ENCODE measurements at regions not wholly inside any gene's neighbourhood (a gene's known extent, or its start where the extent isn't known, plus 50 kb on each side); places are given as distances from the start of the nearest gene placed in this dataset.

DNA sequence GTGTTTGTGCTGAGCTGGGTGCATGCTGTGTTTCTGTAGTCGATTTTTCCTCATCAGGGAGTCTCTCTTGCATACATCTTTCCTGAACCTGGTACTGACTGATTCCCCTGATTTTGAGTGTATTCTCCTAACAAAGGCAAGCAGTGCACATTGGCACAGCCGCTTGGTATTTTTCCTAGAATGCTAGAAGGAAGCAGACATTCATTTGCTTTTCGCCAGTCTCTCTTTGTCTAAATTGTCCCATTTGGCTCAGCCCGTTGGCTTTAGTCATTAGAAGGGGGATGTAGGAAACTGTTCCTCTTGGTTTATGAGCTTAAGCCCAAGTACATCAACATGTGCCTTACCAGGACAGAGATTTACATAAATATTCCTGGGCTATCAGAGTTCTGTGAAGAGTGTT, 266.1 kb upstream of the TMTC4 start:
- intact Hi-C loops (cut with micrococcal nuclease): no loop called here

DNA sequence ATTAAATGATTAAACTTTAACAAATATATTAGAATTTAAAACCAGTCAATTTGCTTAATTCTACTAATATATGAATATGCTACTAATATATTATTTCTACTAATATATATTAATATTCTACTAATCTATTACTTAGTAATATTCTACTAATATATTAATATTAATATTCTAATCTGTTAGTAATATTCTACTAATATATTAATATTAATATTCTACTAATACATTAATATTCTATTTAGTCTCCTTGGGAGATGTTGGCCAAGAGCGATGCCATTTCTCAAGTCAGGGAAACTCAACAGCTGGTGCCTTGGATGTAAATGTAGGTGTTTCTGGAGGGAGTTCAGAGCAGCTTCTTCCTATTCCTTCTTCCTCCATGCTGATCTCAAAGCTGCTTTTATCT, 259.2 kb upstream of the TMTC4 start:
- intact Hi-C loops (cut with micrococcal nuclease): no loop called here

DNA sequence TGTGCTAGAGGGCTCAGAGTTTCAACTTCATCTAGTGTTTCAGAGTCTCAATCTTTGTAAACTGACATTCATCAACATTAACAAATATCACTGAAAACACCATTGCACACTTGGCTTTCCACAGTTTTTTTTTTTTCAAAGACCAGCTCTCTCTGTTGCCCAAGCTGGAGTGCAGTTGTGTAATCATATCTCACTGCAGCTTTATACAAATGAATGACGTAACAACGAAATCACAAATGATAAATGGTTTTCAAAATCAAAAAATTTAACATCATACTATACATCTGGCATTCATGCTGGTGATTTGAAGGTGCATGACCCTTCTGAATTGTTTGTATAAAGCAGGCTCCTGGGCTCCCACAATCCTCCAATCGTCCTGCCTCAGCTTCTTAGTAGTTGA, 248.0 kb upstream of the TMTC4 start:
- intact Hi-C loops (cut with micrococcal nuclease): no loop called here

DNA sequence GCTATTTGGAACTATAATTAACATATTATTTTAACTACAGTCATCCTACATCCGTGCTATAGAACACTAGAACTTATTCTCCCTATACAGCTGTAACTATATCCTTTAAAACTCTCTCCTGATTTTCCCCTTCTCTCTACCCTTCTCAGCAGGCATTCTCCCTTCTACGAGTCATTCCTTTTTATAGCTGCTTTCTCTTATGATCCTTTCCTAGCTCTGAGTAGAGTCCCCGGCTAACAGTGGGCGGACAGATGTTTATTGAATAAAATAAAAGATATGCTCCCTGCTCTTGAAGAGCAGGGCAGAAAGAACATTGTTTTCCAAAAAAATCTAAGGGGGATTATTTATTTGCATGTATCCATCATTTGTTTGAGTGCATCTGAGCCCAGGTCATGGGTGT, 246.5 kb upstream of the TMTC4 start:
- intact Hi-C loops (cut with micrococcal nuclease): no loop called here

DNA sequence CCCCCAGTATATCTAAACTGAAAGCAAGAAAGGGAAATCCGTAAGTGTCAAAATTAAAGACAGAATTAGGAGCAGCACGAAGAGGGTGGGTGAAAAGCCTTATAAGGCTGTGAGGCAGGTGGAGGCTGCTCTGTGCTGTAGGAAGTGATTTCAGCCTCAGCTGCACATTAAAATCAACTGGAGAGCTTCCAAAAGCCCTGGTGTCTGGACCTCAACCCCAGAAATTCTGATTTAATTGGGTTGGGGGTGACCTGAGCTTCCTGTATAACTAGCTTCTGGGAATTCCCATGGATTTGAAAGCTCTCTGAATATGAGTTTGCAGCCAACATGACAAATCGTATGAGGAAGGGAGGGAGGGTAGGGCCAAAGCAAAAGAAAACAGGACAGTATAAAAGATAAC, 242.4 kb upstream of the TMTC4 start:
- intact Hi-C loops (cut with micrococcal nuclease): no loop called here

DNA sequence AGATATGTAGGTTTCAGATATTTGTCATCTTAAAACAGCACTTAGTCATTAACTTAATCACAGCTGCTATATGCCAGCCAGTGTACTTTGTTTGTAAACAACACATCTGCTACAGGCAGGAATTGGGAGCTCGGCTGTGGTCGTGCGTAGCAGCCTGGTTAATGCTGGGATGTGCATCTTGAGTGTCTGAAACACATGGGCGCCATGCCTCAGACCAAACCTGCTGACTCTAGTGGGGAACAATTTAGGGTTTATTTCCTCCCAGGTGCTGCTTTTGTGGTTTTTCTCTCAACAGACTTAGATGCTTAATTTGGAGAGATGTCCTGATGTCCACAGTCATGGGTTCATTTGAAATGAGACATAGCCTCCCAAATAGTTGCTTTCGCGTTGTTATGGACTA, 238.5 kb upstream of the TMTC4 start:
- intact Hi-C loops (cut with micrococcal nuclease): no loop called here

DNA sequence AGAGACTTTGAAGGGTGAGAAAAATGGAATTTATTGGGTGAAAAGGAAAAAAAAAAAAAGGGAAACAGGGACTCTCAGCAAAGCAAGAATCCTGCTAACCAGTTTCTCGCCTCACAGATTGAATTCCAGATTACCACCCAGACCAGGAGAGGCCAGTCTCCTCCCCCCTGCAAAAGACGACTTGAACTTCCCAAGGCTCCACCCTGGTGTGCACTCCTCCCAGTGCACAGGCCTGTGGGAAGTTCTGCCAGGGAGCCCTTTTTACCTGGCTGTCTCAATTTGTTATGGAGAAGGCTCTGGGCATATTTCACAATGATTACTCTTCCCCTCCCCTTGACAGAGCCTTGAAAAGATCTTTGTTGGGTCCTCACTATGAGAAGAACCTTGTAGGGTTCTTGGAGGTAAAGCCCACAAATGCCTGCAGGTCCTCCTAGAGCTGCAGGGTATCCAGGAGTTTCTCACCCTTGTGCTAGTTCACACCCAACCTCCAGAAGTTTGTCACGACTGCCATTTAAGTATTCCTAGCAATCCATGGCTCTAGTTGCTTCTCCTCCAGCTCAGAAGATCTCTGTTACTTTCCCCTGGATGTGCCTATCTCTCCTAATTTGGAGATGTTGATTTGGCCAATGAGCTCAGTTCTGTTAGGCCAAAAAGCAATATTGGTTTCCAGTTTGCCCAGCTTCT, 229.8 kb upstream of the TMTC4 start:
- intact Hi-C loops (cut with micrococcal nuclease): no loop called here

DNA sequence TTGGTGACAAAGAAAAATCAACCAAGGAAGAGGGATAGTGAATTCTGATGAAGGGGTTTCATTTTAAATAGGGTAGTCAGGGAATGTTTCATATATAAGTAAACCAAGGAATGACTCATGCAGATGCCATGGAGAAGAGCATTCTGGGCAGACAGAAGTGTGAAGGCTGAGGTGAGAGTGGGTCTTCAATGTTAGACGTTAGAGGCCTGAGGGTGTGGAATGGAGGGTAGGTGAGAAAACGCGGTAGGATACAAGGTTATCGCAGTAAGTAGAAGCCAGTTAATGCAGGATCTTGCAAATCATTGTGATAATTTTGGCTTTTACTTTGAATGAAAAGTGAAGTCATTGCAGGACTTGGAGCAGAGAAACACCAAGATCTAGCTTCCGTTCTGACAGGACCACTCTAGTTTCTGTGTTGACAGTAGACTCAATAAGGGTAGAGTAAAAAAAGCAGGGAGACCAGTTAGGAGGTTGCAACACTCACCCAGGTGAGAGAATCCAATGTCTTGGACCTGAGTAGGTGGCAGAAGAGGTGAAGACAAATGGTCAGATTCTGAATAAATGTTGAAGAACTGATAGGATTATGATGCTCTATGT, 225.2 kb upstream of the TMTC4 start:
- intact Hi-C loops (cut with micrococcal nuclease): no loop called here

DNA sequence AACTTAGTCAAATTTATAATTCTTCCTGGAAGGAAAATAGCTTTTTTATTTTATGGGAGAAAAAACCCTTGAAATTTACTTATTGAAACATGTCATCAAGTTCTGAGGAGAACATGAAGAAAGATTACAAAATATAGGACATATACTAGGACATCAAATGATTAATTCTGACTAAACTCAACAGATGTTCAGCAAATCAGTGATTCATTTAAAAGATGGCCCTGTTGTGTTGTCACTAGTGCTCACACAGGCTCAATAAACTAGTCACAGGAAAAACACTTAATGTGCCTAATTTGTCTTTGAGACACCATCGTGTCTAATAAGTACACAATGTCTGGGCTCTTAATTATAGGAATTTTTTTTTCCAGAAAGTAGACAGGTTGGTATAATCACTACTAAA, 223.8 kb upstream of the TMTC4 start:
- intact Hi-C loops (cut with micrococcal nuclease): no loop called here

DNA sequence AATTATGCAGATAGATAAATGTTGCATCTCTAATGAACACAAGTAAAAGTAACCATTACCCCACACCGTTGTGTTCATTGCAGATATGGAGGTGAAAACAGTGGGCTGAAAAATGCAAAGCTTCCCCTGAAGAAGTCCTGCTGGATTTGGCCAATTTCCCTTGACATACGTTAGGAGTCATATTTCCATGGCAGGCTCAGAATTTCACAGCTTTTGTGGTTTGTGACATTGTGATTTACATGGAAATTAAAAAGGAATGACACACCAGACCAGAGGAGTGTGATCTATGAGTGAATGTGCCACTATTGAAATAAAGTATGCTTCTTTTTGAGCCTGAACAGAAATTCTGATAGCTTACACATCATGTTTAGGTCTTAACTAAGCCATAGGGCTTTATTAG, 221.1 kb upstream of the TMTC4 start:
- intact Hi-C loops (cut with micrococcal nuclease): no loop called here

DNA sequence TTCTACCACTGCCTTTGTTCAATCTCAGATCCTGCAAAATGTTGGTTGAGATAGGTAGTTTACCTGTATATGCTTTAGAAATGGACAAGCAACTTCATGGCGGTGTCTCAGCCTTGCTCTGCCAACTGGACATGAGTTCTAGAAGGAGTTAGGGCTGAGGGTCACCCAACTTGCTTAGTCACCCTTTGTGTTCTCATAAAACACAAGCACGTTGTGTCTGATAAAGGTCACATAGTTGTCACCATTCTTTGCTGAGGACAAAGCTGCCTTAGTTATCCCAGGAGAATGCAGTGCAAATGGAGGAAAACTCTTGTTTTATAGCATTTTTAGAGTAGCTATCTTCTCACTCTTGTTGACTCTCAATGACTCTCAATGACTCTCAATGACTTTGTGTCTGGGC, 218.4 kb upstream of the TMTC4 start:
- intact Hi-C loops (cut with micrococcal nuclease): no loop called here

DNA sequence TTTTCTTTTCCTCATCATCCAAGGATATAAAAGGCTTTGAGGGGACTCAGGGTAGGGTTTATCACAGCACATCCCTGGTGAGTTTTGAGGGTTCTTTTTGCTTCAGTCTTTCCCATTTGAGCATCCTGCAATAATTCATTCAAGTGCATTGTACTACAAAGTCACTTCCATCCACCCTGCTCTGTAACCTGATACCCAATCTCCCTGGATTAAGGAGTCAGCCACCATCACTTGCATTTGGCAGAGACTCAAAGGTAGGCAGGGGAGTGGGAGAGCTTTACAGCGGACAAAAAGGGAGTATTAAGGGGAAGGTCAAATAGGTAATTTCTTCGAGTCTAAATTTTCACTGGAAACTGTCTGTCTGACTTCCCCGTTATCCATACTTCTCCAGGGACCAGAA, 216.1 kb upstream of the TMTC4 start:
- intact Hi-C loops (cut with micrococcal nuclease): no loop called here

DNA sequence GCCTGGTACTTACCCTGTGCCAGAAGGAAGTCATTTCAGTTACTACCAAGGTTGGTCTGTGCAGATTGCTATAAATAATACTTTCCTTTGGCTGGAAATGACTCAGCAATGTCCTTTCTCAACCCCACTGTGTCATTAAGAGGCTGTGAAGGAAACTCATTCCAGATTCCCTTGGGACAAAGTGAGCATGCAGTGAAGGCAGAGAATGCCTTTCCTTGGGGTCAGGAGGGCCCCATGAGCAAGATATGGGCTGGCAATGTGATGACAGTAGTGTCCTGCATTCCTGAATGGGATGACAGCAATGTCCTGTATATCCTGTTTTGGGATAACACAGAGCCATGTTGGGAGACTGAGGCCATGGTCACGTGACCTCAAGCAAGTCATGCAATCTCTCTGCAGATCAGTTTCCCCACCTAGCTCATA, 213.1 kb upstream of the TMTC4 start:
- intact Hi-C loops (cut with micrococcal nuclease): no loop called here

DNA sequence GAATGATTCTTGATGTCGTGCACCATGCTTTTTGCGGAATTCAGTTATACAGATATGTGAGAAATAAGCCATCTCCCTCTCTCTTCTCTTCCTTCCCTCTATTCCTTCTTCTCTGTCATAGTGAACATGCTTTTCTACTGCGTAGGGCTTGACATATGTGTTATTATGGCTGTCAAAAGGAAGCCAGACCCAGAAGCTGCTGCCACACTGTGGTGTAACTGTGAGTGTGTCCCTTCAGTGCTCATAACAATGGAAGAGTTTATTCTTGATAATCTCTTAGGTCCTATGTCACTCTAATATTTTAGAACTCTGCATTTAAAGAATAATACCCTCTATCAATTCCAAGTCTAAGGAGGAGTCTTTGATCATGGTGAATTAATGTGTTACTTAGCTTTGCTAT, 208.9 kb upstream of the TMTC4 start:
- intact Hi-C loops (cut with micrococcal nuclease): loop anchor here (1.0 kb wide), 1 partner anchor 310 kb away; no protein-coding TSS in a partner anchor

DNA sequence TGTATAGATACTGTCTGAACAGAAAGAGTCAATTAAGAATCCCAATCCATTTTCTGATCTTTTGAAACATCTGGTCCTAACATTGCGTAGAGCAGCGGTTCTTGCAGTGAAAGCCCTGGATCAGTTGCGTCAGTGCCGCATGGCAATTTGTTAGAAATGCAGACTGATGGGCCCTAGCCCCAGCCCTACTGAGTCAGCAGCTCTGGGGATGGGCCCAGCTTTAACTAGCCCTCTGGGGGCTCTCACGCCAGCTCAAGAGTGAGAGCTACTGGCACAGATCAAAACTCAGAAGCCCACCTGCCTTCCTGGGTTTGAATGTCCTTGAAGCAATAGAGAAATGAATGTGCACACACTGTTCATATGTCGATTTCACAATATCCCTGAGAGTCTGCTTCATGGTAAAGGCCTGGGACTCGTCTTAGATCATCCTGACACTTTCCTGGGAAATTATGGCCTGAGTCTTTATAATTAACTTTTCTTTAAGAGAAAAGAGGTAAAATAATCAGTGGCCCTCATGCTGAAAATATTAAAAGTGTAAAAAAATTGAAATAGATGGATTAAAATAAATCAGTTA, 206.8 kb upstream of the TMTC4 start:
- intact Hi-C loops (cut with micrococcal nuclease): no loop called here

DNA sequence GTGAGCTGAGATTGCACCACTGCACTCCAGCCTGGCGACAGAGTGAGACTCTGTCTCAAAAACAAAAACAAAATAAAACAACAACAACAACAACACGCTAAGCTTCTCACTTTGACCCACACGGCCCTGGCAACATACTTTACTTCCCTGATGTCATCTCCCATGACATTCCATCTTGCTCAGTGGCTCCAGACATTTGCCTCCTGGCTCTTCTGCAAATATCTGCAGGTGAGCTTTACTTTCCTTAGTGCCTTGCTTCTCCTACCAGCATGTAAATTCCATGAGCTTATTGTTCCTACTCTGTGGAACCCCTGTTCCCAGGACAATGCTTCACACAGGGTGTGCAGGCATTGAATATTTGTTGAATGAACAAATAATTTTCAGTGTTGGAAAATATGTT, 205.6 kb upstream of the TMTC4 start:
- intact Hi-C loops (cut with micrococcal nuclease): no loop called here

DNA sequence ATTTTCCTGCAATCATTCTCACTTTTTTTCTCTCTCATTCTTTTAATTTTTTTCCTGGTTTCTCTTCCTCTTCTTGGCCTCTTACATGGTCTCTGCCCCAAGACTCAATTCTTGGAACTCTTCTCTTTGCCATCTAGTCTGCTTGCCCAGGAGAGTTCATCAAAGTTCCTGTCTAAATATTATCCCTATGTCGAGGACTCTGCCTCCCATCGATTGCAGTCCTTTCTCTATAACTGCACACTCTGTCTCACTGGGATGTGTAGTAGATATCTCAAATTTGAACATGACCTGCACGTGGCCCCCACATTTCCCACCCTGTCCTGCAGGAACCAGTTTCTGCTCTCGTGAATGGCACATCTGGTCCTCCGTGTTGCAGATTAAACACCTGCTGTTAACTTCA, 204.7 kb upstream of the TMTC4 start:
- intact Hi-C loops (cut with micrococcal nuclease): loop anchor here (10.0 kb wide), 1 partner anchor 1224 kb away; no protein-coding TSS in a partner anchor

DNA sequence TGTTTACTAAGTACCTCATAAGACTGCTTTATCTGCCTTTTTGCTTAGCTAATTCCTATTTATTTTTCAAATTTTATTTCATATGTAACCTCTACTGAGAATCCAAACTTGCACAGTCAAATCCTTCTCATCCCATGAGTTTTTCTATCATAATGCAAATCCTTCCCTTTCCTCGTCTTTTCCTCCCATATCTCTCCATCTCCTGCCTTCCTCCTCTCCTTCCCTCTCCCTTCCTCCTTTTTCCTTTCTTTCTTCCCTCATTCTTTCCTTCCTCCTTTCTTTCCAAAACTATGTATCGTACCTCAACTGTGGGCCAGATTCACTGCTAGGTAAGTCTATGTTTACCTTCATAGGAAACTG, 201.4 kb upstream of the TMTC4 start:
- intact Hi-C loops (cut with micrococcal nuclease): loop anchor here (10.0 kb wide), 1 partner anchor 1221 kb away; no protein-coding TSS in a partner anchor

DNA sequence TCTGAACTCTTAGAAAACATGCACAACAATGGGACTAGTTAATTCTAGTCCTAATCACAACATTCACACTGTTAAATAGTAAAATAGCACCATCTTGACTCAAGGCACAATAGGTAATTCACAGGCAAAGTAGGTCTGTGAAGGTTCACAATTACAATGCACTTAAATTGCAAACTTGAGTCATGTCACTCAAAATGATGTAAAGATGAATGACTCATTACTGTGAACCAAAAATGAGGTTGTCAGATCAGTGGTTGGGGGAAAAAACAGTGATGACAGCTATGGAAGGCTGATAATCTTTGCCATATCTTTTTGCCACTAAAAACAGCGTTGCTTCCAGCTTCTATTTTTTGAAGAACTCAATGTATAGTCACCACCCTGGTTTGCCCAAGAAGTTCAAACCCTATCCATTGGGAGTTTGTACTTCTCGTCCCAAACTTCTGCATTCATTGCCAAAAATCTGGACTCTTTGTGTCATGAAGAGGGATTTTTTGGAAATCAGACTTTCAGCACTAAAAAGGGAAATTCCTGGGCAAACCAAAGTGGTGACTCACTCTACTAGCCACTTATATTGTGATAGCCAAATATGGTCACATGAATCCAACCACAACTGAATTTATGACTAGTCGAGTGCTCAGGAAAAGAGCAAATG, 200.9 kb upstream of the TMTC4 start:
- intact Hi-C loops (cut with micrococcal nuclease): loop anchor here (10.0 kb wide), 1 partner anchor 1221 kb away; no protein-coding TSS in a partner anchor

DNA sequence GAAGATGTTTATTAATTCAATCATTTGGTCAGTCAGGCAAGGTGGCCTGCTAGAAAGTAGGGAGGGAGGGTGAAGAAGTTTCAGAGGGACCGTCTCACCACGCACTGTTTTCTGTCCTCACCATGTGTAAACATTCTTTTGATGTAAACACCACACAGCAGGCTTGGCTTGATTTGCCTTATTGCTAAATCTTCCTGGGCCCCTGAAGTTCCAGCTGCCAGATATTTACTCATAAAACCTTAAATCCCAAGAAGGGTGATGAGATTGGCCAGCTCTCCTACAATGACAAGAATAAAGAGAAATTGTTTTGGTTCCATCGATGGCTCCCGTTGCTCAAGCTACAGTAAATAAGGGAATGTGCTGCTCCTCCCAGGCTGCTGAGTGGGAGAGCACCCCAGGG, 198.2 kb upstream of the TMTC4 start:
- intact Hi-C loops (cut with micrococcal nuclease): loop anchor here (10.0 kb wide), 1 partner anchor 1218 kb away; no protein-coding TSS in a partner anchor

DNA sequence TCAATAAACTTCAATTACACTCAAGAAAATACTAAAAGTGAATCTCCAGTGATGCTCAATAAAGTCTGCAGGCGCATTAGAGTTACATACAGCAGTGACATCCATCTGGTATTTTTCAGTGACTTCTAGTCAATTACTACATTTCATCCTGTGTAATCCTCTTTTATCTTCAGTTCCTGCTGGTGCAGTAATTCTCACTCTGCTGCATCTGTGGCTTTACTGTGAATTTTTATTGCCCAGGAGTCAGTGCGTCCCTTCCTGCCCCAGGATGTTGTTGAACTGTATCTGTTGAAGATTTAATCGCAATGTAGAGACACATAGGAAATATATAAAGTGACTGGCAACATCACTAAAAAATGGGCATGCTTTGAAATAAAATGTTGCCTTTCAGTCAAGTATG, 196.3 kb upstream of the TMTC4 start:
- intact Hi-C loops (cut with micrococcal nuclease): loop anchor here (10.0 kb wide), 1 partner anchor 1216 kb away; no protein-coding TSS in a partner anchor

DNA sequence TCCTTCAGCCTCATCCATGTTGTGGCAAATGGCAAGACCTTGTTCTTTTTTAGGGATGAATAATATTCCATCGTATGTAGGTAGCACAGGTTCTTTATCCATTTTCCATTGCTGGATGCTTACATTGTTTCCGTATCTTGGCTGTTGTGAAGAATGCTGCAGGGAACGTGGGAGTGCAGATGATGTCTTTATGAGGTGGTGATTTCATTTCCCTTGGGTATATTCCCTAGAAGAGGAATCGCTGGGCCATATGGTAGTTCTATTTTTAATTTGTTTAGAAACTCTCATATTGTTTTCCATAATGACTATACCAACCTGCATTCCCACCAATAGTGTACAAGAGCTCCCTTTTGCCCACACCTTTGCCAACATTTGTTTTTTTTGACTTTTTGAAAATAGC, 186.3 kb upstream of the TMTC4 start:
- intact Hi-C loops (cut with micrococcal nuclease): no loop called here
